ENCODE measurements at regions not wholly inside any gene's neighbourhood (a gene's known extent, or its start where the extent isn't known, plus 50 kb on each side); places are given as distances from the start of the nearest gene placed in this dataset.
A peak's percentile ranks its signal among the peaks of the same experiment; 100 is the strongest.
"Not testable (repeated sequence)": the region's sequence is repeated elsewhere in the genome, so short reads cannot be mapped to it uniquely, and the experiment has no call there.

DNA sequence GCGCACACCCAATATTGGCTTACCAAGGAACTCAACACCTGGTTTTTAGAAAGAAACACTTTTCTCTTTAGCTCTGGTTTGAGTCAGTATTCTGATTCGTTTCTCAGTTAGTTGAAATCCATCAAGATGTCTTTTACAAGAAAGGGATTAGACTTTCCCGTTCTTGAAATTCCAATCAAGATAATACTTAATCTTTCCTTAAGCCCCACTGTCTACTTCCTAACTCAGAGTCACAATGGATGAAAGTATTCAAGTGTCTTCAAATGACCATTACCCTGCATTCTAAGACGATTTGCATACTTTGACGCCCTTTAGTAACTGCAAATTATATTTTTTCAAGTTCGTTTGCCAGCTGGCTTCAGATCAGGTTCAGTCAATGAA, 189.8 kb downstream of the USP22 start:
- CTCF ChIA-PET = interaction anchor here (0.6 to 0.7 kb wide), 2 partner anchors 92 to 631 kb away, joined by 3 read pairs; no protein-coding TSS in a partner anchor
- H3K4me3 Mint-ChIP-seq (ENCODE audit: unreplicated experiment) = peak overlapping the region; percentile 58
- POLR2A ChIA-PET = interaction anchor here (2.4 kb wide), 1 partner anchor 84 kb away, joined by 8 read pairs; no protein-coding TSS in a partner anchor
- intact Hi-C loops (cut with micrococcal nuclease) = loop anchor here (5.0 kb wide), 1 partner anchor 139 kb away; no protein-coding TSS in a partner anchor
- H3K4me1 Mint-ChIP-seq (ENCODE audit: insufficient read depth, unreplicated experiment) = no peaks in the 10 kb centered on the region
- no peaks in the 10 kb centered on the region for H3K36me3 Mint-ChIP-seq (ENCODE audit: insufficient read depth, unreplicated experiment)
- no peak overlapping the region for H3K27ac Mint-ChIP-seq (ENCODE audit: low read depth, unreplicated experiment)
- no TSS peak for BruUV-seq (replicated peaks)
- H3K9me3 Mint-ChIP-seq (ENCODE audit: unreplicated experiment) = no peaks in the 10 kb centered on the region
- no peak for TF ChIP-seq CTCF (IDR thresholded peaks at IDR 0.05; ENCODE audit: unreplicated experiment)
- DNase-seq (ENCODE audit: unreplicated experiment) = no peak
- peaks cover 11% of the 10 kb centered on the region for H3K27me3 Mint-ChIP-seq (ENCODE audit: insufficient read depth, unreplicated experiment)

DNA sequence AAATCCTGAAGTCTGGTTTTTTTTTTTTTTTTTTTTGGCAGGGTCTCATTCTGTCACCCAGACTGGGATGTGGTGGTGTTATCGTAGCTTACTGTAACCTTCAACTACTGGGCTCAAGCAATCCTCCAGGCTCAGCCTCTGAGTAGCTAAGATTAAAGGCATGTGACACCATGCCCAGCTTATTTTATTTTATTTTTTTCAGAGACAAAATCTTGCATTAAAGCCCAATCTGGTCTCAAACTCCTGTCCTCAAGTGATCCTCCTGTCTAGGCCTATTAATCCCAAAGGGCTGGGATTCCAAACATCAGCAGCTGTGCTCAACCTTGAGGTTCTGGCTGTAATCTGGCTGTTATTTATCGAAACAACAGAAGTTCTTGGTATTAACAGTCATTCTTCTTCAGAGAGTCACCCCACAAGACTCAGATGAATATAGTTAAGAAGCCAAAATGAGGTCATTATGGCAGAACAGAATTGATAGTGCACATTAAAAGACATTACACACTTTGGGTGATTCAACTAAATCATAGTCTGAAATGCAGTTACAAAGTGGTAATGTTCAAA, 186.8 kb downstream of the USP22 start:
- H3K4me3 Mint-ChIP-seq (ENCODE audit: unreplicated experiment); H3K27ac Mint-ChIP-seq (ENCODE audit: low read depth, unreplicated experiment); H3K4me1 Mint-ChIP-seq (ENCODE audit: insufficient read depth, unreplicated experiment); intact Hi-C loops (cut with micrococcal nuclease); POLR2A ChIA-PET; BruUV-seq (replicated peaks); H3K36me3 Mint-ChIP-seq (ENCODE audit: insufficient read depth, unreplicated experiment); DNase-seq (ENCODE audit: unreplicated experiment); H3K9me3 Mint-ChIP-seq (ENCODE audit: unreplicated experiment): not testable (repeated sequence)
- CTCF ChIA-PET = interaction anchor here (0.6 to 1.1 kb wide), 3 partner anchors 109 to 864 kb away, joined by 3 to 7 read pairs (median 3); no protein-coding TSS in a partner anchor
- peaks cover 11% of the 10 kb centered on the region for H3K27me3 Mint-ChIP-seq (ENCODE audit: insufficient read depth, unreplicated experiment)

DNA sequence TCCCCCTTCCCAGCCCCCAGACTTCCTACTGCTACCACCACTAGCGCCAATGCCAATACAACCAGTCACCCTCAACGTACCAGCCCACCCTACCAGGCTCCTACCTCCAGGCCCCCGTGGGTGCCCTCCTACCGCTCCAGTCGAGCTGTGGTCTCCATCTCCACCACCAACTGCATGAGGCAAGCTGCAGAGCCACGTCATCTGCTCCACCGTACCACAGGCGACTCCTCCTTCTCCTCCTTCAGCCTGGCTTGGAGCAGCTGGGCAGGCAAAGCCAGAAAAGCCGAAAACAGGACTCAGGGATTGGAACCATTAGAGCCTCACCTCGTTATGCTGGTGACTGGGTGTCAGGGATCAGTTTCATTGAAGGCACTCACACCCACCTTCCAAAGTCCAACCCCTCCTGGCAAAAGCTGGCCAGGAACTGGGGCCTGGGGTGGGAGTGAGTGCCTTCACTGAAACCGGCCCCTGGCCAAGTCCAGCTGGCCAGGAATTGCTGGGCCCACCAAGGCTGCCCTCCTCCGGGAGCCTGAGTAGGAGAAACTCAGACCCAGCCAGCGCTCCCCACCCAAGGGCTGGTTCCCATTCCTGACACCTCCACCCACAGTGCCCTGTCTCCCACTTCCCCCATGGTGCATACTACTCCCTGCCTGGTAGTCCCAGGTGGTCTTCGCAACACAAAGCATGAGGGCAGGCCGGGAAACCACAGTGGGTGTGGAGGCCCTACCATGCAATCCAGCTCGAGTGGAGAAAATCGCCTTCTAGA, 176.2 kb downstream of the USP22 start:
- peaks cover 28% of the 10 kb centered on the region for H3K27me3 Mint-ChIP-seq (ENCODE audit: insufficient read depth, unreplicated experiment)
- H3K4me3 Mint-ChIP-seq (ENCODE audit: unreplicated experiment); H3K36me3 Mint-ChIP-seq (ENCODE audit: insufficient read depth, unreplicated experiment); H3K9me3 Mint-ChIP-seq (ENCODE audit: unreplicated experiment); POLR2A ChIA-PET; intact Hi-C loops (cut with micrococcal nuclease); H3K27ac Mint-ChIP-seq (ENCODE audit: low read depth, unreplicated experiment); H3K4me1 Mint-ChIP-seq (ENCODE audit: insufficient read depth, unreplicated experiment); DNase-seq (ENCODE audit: unreplicated experiment); BruUV-seq (replicated peaks): not testable (repeated sequence)
- CTCF ChIA-PET = interaction anchor here (0.7 to 1.1 kb wide), 2 partner anchors 21 to 160 kb away, joined by 3 read pairs; no protein-coding TSS in a partner anchor

- POLR2A ChIA-PET; intact Hi-C loops (cut with micrococcal nuclease); DNase-seq (ENCODE audit: unreplicated experiment); H3K9me3 Mint-ChIP-seq (ENCODE audit: unreplicated experiment); H3K36me3 Mint-ChIP-seq (ENCODE audit: insufficient read depth, unreplicated experiment); H3K4me3 Mint-ChIP-seq (ENCODE audit: unreplicated experiment); BruUV-seq (replicated peaks); H3K4me1 Mint-ChIP-seq (ENCODE audit: insufficient read depth, unreplicated experiment); H3K27ac Mint-ChIP-seq (ENCODE audit: low read depth, unreplicated experiment): not testable (repeated sequence)
- peaks cover 21% of the 10 kb centered on the region for H3K27me3 Mint-ChIP-seq (ENCODE audit: insufficient read depth, unreplicated experiment)
- CTCF ChIA-PET = interaction anchor here (1.1 kb wide), 1 partner anchor 20 kb away, joined by 3 read pairs; no protein-coding TSS in a partner anchor
Measured at GRCh38 chr17:20867436-20867937, 175.3 kb downstream of the USP22 start.

DNA sequence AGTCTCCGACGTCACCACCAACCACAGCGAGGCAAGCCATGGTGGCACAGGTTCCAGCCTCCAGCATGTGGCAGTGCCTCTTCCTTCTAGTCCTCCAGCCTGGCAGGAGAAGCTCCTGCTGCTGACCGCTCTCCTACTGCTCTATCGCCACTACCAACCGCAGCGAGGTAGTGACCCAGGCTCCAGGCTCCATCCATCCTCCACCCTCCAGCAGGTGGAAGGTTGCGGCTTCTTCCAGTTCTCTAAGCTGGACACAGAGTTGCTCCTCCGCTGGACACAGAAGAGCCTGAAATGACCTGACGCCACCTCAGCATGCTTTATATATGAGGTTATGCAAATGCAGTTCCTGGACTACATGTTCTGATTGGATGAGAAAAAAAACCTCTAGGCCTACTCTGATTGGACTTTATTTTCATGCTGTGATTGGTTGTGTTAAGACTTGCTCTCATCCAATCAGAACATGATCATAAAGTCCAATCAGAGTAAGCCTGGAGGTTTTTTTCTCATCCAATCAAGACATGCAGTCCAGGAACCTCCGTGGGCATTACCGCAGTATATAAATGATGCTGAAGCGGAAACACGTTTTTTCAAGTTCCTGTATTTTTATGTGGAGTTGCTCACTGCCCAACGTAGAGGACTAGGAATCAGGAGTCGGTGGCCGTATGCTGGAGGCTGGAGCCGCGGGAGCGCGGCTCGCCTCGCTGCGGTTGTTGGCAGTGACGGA, 174.7 kb downstream of the USP22 start:
- peaks cover 21% of the 10 kb centered on the region for H3K27me3 Mint-ChIP-seq (ENCODE audit: insufficient read depth, unreplicated experiment)
- POLR2A ChIA-PET; H3K4me3 Mint-ChIP-seq (ENCODE audit: unreplicated experiment); H3K9me3 Mint-ChIP-seq (ENCODE audit: unreplicated experiment); intact Hi-C loops (cut with micrococcal nuclease); H3K36me3 Mint-ChIP-seq (ENCODE audit: insufficient read depth, unreplicated experiment); BruUV-seq (replicated peaks); H3K4me1 Mint-ChIP-seq (ENCODE audit: insufficient read depth, unreplicated experiment); DNase-seq (ENCODE audit: unreplicated experiment); H3K27ac Mint-ChIP-seq (ENCODE audit: low read depth, unreplicated experiment): not testable (repeated sequence)
- CTCF ChIA-PET = interaction anchor here (1.1 kb wide), 1 partner anchor 20 kb away, joined by 3 read pairs; no protein-coding TSS in a partner anchor

DNA sequence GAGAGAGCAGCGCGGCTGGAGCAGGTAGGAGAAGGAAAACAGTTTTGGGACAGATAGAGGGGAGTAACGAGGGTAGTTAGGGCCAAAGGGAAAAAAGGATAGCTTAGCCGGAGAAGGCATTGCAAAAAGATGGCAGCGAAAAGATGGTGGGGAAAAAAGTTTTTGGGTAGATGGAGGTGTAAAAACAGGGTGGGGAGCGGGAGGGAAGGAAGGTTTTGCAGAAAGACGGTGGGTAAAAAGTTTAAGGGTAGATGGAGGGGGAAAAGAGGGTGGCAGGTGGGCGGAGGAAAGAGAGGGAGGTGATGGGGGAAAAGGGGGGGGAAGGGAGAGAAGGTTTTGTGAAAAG, 174.2 kb downstream of the USP22 start:
- H3K36me3 Mint-ChIP-seq (ENCODE audit: insufficient read depth, unreplicated experiment); H3K4me3 Mint-ChIP-seq (ENCODE audit: unreplicated experiment); CTCF ChIA-PET; DNase-seq (ENCODE audit: unreplicated experiment); H3K9me3 Mint-ChIP-seq (ENCODE audit: unreplicated experiment); BruUV-seq (replicated peaks); H3K4me1 Mint-ChIP-seq (ENCODE audit: insufficient read depth, unreplicated experiment); H3K27ac Mint-ChIP-seq (ENCODE audit: low read depth, unreplicated experiment); intact Hi-C loops (cut with micrococcal nuclease): not testable (repeated sequence)
- peaks cover 21% of the 10 kb centered on the region for H3K27me3 Mint-ChIP-seq (ENCODE audit: insufficient read depth, unreplicated experiment)
- POLR2A ChIA-PET = interaction anchor here (0.6 kb wide), 1 partner anchor 598 kb away, joined by 3 read pairs; no protein-coding TSS in a partner anchor

DNA sequence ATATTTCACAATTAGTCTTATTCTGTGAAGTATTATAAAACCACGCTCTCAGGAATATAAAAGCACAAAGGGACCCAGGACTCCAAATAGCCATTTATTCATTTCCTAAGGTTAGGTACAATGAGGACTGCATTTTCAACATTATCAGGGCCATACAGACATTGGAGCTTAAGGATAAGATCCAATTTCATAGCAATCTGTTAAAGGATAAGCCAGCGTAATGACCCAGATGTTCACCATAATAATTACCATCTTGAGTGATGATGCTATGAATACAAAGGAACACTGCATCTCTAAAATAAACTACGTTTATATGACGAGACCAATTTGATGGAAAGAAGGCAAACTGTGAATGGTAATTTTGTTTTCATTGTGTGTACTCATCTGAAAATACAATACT, 169.6 kb downstream of the USP22 start:
- CTCF ChIA-PET; H3K4me1 Mint-ChIP-seq (ENCODE audit: insufficient read depth, unreplicated experiment); POLR2A ChIA-PET; H3K4me3 Mint-ChIP-seq (ENCODE audit: unreplicated experiment); DNase-seq (ENCODE audit: unreplicated experiment); H3K36me3 Mint-ChIP-seq (ENCODE audit: insufficient read depth, unreplicated experiment); H3K27me3 Mint-ChIP-seq (ENCODE audit: insufficient read depth, unreplicated experiment); H3K9me3 Mint-ChIP-seq (ENCODE audit: unreplicated experiment); BruUV-seq (replicated peaks); H3K27ac Mint-ChIP-seq (ENCODE audit: low read depth, unreplicated experiment); intact Hi-C loops (cut with micrococcal nuclease): not testable (repeated sequence)

GRCh38 chr17:20873688-20874328, 169.0 kb downstream of the USP22 start:
- H3K4me1 Mint-ChIP-seq (ENCODE audit: insufficient read depth, unreplicated experiment); DNase-seq (ENCODE audit: unreplicated experiment); CTCF ChIA-PET; H3K36me3 Mint-ChIP-seq (ENCODE audit: insufficient read depth, unreplicated experiment); BruUV-seq (replicated peaks); H3K27ac Mint-ChIP-seq (ENCODE audit: low read depth, unreplicated experiment); H3K4me3 Mint-ChIP-seq (ENCODE audit: unreplicated experiment); H3K9me3 Mint-ChIP-seq (ENCODE audit: unreplicated experiment); POLR2A ChIA-PET; H3K27me3 Mint-ChIP-seq (ENCODE audit: insufficient read depth, unreplicated experiment); intact Hi-C loops (cut with micrococcal nuclease): not testable (repeated sequence)
